Kidney epithelial cell (primary cell): ENCODE measurements at regions not wholly inside any gene's neighbourhood (a gene's known extent, or its start where the extent isn't known, plus 50 kb on each side); places are given as distances from the start of the nearest gene placed in this dataset.

Source experiments
- DNase-seq: peaks from one replicate; pipeline ENCODE4 v3.0.0-alpha.2; 2010; ENCODE audit warnings: low read depth
- H3K27me3 ChIP-seq: 2 replicates; pipeline ENCODE4 v1.6.0; 2011; ENCODE audit warnings: low read length; ENCODE audit not compliant: control insufficient read depth, insufficient read depth
- H3K36me3 ChIP-seq: 2 replicates; pipeline ENCODE4 v1.5.1; 2011; ENCODE audit warnings: low read length; ENCODE audit not compliant: control insufficient read depth, insufficient read depth
- H3K4me3 ChIP-seq: 2 replicates; pipeline ENCODE4 v1.5.1; 2011; ENCODE audit warnings: low read depth, mild to moderate bottlenecking, control low read depth, low read length
- CTCF ChIP-seq: IDR thresholded peaks from 2 replicates; pipeline ENCODE4 v1.5.1; 2011; ENCODE audit warnings: mild to moderate bottlenecking, moderate library complexity, low read length, control low read depth, inconsistent platforms; ENCODE audit not compliant: insufficient read depth, poor library complexity, severe bottlenecking

GRCh38 chr10:133019191-133019590 is 68.5 kb upstream of the ADGRA1 start:
- DNase-seq, result no peak
- H3K4me3 ChIP-seq, result no peak overlapping the region
- peaks cover 10% of the 10 kb centered on the region for H3K27me3 ChIP-seq
- TF ChIP-seq CTCF, result no peak
- no peaks in the 10 kb centered on the region for H3K36me3 ChIP-seq

- H3K36me3 ChIP-seq, result no peaks in the 10 kb centered on the region
- peaks cover 7% of the 10 kb centered on the region for H3K27me3 ChIP-seq
- no peak for TF ChIP-seq CTCF
- H3K4me3 ChIP-seq, result no peak overlapping the region
- no peak for DNase-seq
These were observed 69.2 kb upstream of the ADGRA1 start for GRCh38 chr10:133018491-133018890.

- Histone ChIP-seq H3K27me3 (peaks cover 2% of the 10 kb centered on the region), H3K36me3 (no peaks in the 10 kb centered on the region), H3K4me3 (no peak overlapping the region)
- TF ChIP-seq CTCF, result no peak
- DNase-seq, result no peak
These were observed 70.5 kb upstream of the ADGRA1 start for GRCh38 chr10:133017203-133017601.

- Histone ChIP-seq H3K27me3 (no peaks in the 10 kb centered on the region), H3K36me3 (no peaks in the 10 kb centered on the region), H3K4me3 (no peak overlapping the region)
- TF ChIP-seq CTCF, result no peak
- no peak for DNase-seq
These were observed 71.1 kb upstream of the ADGRA1 start for GRCh38 chr10:133016493-133017202.

- no peaks in the 10 kb centered on the region for H3K27me3 ChIP-seq
- no peak overlapping the region for H3K4me3 ChIP-seq
- no peaks in the 10 kb centered on the region for H3K36me3 ChIP-seq
- TF ChIP-seq CTCF, result no peak
- DNase-seq, result no peak
These were observed 71.8 kb upstream of the ADGRA1 start for GRCh38 chr10:133015816-133016462.
